K562 (cell line): ENCODE measurements at regions not wholly inside any gene's neighbourhood (a gene's known extent, or its start where the extent isn't known, plus 50 kb on each side); places are given as distances from the start of the nearest gene placed in this dataset.
A peak's percentile ranks its signal among the peaks of the same experiment; 100 is the strongest.

Experiments
- ARID1B ChIP-seq: fragments of 450-650 bp; IDR thresholded peaks from 2 replicates; pipeline ENCODE4 v1.6.1; 2016; ENCODE audit warnings: antibody characterized with exemption, mild to moderate bottlenecking, inconsistent platforms
- E4F1 ChIP-seq: fragments of 250-450 bp; sonication (Bioruptor Pico); IDR thresholded peaks from 2 replicates; pipeline ENCODE4 v1.5.0; 2021; ENCODE audit warnings: mild to moderate bottlenecking, borderline replicate concordance
- EWSR1 ChIP-seq: fragments of 450-650 bp; IDR thresholded peaks from 2 replicates; pipeline ENCODE4 v1.6.1; 2018; ENCODE audit warnings: borderline replicate concordance, mild to moderate bottlenecking, low read depth, moderate library complexity; ENCODE audit not compliant: partially characterized antibody
- FOXA3 ChIP-seq, 2 experiments: fragments of 450-650 bp in 1 of 2; sonication (generic) in 1 of 2; formaldehyde crosslinking; IDR thresholded peaks in 1 of 2; conservative IDR thresholded peaks in 1 of 2; 2 replicates each; pipeline versions ENCODE4 v1.4.0 to v1.8.0; 2020 to 2022; ENCODE audit warnings: mild to moderate bottlenecking in 2 of 2, missing genetic modification reagents in 1 of 2
- GTF2F1 ChIP-seq: IDR thresholded peaks from 2 replicates; pipeline ENCODE4 v1.6.1; 2011; ENCODE audit warnings: low read depth, low read length, improper control_type of control experiment
- MEIS2 ChIP-seq: fragments of 450-650 bp; IDR thresholded peaks from 2 replicates; pipeline ENCODE4 v1.6.1; 2014; ENCODE audit warnings: mild to moderate bottlenecking; ENCODE audit not compliant: partially characterized antibody
- NFIC ChIP-seq: fragments of 450-650 bp; IDR thresholded peaks from 2 replicates; pipeline ENCODE4 v1.6.1; 2017; ENCODE audit warnings: mild to moderate bottlenecking, inconsistent platforms
- NFXL1 ChIP-seq: fragments of 450-650 bp; formaldehyde crosslinking; IDR thresholded peaks from 2 replicates; pipeline ENCODE4 v1.4.0; 2021; ENCODE audit warnings: mild to moderate bottlenecking
- RAD51 ChIP-seq: fragments of 450-650 bp; IDR thresholded peaks from 2 replicates; pipeline ENCODE4 v1.7.1; 2016; ENCODE audit warnings: low read depth, mild to moderate bottlenecking, borderline replicate concordance
- RERE ChIP-seq: sonication (generic); formaldehyde crosslinking; IDR thresholded peaks from 2 replicates; pipeline ENCODE4 v1.8.0; 2023; ENCODE audit warnings: missing genetic modification reagents, mild to moderate bottlenecking, borderline replicate concordance
- RFX1 ChIP-seq: fragments of 450-650 bp; IDR thresholded peaks from 2 replicates; pipeline ENCODE4 v1.6.1; 2016; ENCODE audit warnings: mild to moderate bottlenecking, moderate library complexity
- SMARCE1 ChIP-seq: fragments of 450-650 bp; IDR thresholded peaks from 2 replicates; pipeline ENCODE4 v1.7.1; 2016; ENCODE audit warnings: mild to moderate bottlenecking
- SNRNP70 ChIP-seq: fragments of 200-400 bp; formaldehyde crosslinking; optimal IDR thresholded peaks from 2 replicates; pipeline ENCODE3; 2017; ENCODE audit warnings: low read depth, low read length
- SOX6 ChIP-seq: fragments of 450-650 bp; IDR thresholded peaks from 2 replicates; pipeline ENCODE4 v1.6.1; 2014; ENCODE audit warnings: mild to moderate bottlenecking
- SRF ChIP-seq, 2 experiments: fragments of 250-450, 450-650 bp in 1 of 2; sonication (Bioruptor Pico) in 1 of 2; sonication (generic) in 1 of 2; formaldehyde crosslinking; IDR thresholded peaks; 2 replicates each; pipeline versions ENCODE4 v1.5.0 to v1.5.1; 2020 to 2022; ENCODE audit warnings: mild to moderate bottlenecking in 1 of 2, missing genetic modification reagents in 1 of 2
- SRSF3 ChIP-seq: fragments of 200-400 bp; formaldehyde crosslinking; IDR thresholded peaks from 2 replicates; pipeline ENCODE4 v1.6.1; 2016; ENCODE audit warnings: mild to moderate bottlenecking, low read length, moderate library complexity; ENCODE audit not compliant: insufficient read depth
- TRIM28 ChIP-seq: fragments of 450-650 bp; IDR thresholded peaks from 2 replicates; pipeline ENCODE4 v1.6.1; 2017
- ZKSCAN3 ChIP-seq: fragments of 250-450 bp; sonication (Bioruptor Pico); IDR thresholded peaks from 2 replicates; pipeline ENCODE4 v1.4.0; 2020
- ZNF146 ChIP-seq: IDR thresholded peaks from one replicate; pipeline ENCODE4 v1.6.1; 2018; ENCODE audit warnings: missing compliant biosample characterization; ENCODE audit not compliant: unreplicated experiment
- ZNF398 ChIP-seq: fragments of 250-450 bp; sonication (Bioruptor Pico); IDR thresholded peaks from 2 replicates; pipeline ENCODE4 v1.8.0; 2021; ENCODE audit warnings: moderate library complexity, mild to moderate bottlenecking, inconsistent platforms

GRCh38 chr9:33687779-33688178 is 107.6 kb upstream of the PRSS3 start (continued):
- TF ChIP-seq RERE (CRISPR knock-in tag), result no peak
- TF ChIP-seq SOX6, result peak; percentile 76; the same call in 1 of the 2 replicates
- TF ChIP-seq MEIS2, result peak; percentile 87
- TF ChIP-seq NFIC, result peak; percentile 95
- TF ChIP-seq E4F1 (CRISPR knock-in tag), result no peak
- no peak for TF ChIP-seq ZNF146 (CRISPR knock-in tag)
- no peak for TF ChIP-seq FOXA3 (CRISPR knock-in tag; conservative IDR thresholded peaks at IDR 0.05 in 1 of 2, IDR thresholded peaks at IDR 0.05 in 1 of 2)
- TF ChIP-seq RFX1, result no peak
- peak; percentile 27; the same call in 1 of the 2 replicates for TF ChIP-seq ARID1B
- TF ChIP-seq SMARCE1, result peak; percentile 36; the same call in 1 of the 2 replicates
- no peak for TF ChIP-seq RAD51
- no peak for TF ChIP-seq EWSR1
- TF ChIP-seq GTF2F1, result no peak
- peak in 1 of 2 experiments; percentile 54; a peak in 1 of 4 replicates for TF ChIP-seq SRF (CRISPR knock-in tag; IDR thresholded peaks at IDR 0.05)
- TF ChIP-seq ZNF398, result no peak
- no peak for TF ChIP-seq ZKSCAN3 (CRISPR knock-in tag)
- TF ChIP-seq SRSF3, result no peak
- no peak for TF ChIP-seq TRIM28
- TF ChIP-seq SNRNP70, result no peak
- TF ChIP-seq NFXL1 (CRISPR knock-in tag), result no peak
